Thoracic aorta (tissue), 2 donors: ENCODE measurements at regions not wholly inside any gene's neighbourhood (a gene's known extent, or its start where the extent isn't known, plus 50 kb on each side); places are given as distances from the start of the nearest gene placed in this dataset.
"Not testable (repeated sequence)": the region's sequence is repeated elsewhere in the genome, so short reads cannot be mapped to it uniquely, and the experiment has no call there.

Source experiments
- ATAC-seq: fragments of 150-250 bp; one replicate; pipeline ENCODE4 v1.8.0; 2017; ENCODE audit warnings: low read depth; ENCODE audit not compliant: insufficient number of reproducible peaks, low FRiP score
- DNase-seq: peaks from one replicate; pipeline ENCODE4 v3.0.0-alpha.2; 2020; ENCODE audit warnings: low spot score
- H3K27ac ChIP-seq, 2 donors: fragments of 200-600 bp; sonication (generic); 1 replicate in 1 of 2; 2 replicates in 1 of 2; pipeline ENCODE4 v1.5.1; 2016; ENCODE audit warnings: mild to moderate bottlenecking in 2 of 2, moderate library complexity in 2 of 2
- H3K27me3 ChIP-seq: fragments of 200-600 bp; sonication (generic); replicated peaks from 2 replicates; pipeline ENCODE4 v1.6.0; 2016; ENCODE audit warnings: mild to moderate bottlenecking; ENCODE audit not compliant: insufficient read depth
- H3K36me3 ChIP-seq: fragments of 200-600 bp; sonication (generic); one replicate; pipeline ENCODE4 v1.5.1; 2016
- H3K4me1 ChIP-seq, 2 donors: fragments of 200-600 bp; sonication (generic); 1 replicate in 1 of 2; 2 replicates in 1 of 2; pipeline versions ENCODE4 v1.5.1 to v1.6.0; 2016; ENCODE audit warnings: low read depth in 2 of 2, mild to moderate bottlenecking in 1 of 2; ENCODE audit not compliant: control insufficient read depth in 1 of 2
- H3K4me3 ChIP-seq: fragments of 200-600 bp; sonication (generic); 2 replicates; pipeline ENCODE4 v1.5.1; 2016; ENCODE audit warnings: mild to moderate bottlenecking
- H3K9me3 ChIP-seq: fragments of 200-600 bp; sonication (generic); 2 replicates; pipeline ENCODE4 v1.5.1; 2016
- TF ChIP-seq, protein P1 (sequence below): fragments of 200-600 bp; sonication (generic); IDR thresholded peaks from one replicate; pipeline ENCODE4 v1.5.1; 2019; ENCODE audit warnings: antibody characterized with exemption

DNA sequence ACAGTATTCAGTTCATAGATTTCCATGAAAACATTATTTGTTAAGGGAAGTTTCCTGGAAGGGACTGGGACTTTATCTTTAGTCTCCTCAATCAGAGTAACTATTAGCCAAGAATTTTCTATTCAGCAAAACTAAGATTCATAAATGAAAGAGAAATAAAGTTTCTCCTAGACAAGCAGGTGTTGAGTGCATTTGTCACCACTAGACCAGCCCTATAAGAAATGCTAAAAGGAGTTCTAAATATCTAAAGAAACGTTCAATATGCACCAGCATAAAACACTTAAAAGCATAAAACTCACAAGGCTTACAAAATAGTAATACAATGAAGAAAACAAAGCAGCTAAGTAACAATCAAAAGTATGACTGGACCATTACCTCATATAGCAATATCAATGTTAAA lies 423.0 kb downstream of the TECRL start:
- no peaks in the 10 kb centered on the region for H3K9me3 ChIP-seq
- no peaks in the 10 kb centered on the region for H3K4me1 ChIP-seq
- H3K27me3 ChIP-seq, result no peaks in the 10 kb centered on the region
- no peaks in the 10 kb centered on the region for H3K36me3 ChIP-seq
- H3K27ac ChIP-seq, result no peak overlapping the region
- no peak for DNase-seq
- TF ChIP-seq, protein P1, sequence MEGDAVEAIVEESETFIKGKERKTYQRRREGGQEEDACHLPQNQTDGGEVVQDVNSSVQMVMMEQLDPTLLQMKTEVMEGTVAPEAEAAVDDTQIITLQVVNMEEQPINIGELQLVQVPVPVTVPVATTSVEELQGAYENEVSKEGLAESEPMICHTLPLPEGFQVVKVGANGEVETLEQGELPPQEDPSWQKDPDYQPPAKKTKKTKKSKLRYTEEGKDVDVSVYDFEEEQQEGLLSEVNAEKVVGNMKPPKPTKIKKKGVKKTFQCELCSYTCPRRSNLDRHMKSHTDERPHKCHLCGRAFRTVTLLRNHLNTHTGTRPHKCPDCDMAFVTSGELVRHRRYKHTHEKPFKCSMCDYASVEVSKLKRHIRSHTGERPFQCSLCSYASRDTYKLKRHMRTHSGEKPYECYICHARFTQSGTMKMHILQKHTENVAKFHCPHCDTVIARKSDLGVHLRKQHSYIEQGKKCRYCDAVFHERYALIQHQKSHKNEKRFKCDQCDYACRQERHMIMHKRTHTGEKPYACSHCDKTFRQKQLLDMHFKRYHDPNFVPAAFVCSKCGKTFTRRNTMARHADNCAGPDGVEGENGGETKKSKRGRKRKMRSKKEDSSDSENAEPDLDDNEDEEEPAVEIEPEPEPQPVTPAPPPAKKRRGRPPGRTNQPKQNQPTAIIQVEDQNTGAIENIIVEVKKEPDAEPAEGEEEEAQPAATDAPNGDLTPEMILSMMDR, result no peak
- ATAC-seq, result no peak
- no peak overlapping the region for H3K4me3 ChIP-seq

DNA sequence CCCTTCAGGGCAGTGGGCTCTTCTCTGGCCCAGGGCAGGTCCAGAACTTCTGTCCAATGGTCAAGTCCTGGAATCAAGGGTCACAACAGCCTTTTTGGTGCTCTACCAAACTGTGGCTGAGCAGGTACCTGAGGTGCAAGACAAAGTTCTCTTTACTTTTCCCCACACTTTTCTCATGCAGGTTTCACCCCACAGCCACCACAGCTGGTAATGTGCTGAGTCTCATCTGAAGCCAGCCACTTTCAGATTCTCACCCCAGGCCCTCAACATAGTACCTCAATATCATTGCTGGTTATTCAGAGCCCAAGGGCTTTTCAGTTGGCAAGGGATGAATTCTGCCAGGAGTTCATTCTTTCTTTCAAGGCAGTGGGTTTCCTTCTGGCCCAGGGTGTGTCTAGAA lies 426.0 kb downstream of the TECRL start:
- no peak overlapping the region for H3K4me3 ChIP-seq
- no peaks in the 10 kb centered on the region for H3K4me1 ChIP-seq
- ATAC-seq, result no peak
- no peaks in the 10 kb centered on the region for H3K9me3 ChIP-seq
- H3K27ac ChIP-seq, result no peak overlapping the region
- H3K27me3 ChIP-seq, result no peaks in the 10 kb centered on the region
- TF ChIP-seq, protein P1, result no peak
- no peaks in the 10 kb centered on the region for H3K36me3 ChIP-seq
- DNase-seq, result no peak

DNA sequence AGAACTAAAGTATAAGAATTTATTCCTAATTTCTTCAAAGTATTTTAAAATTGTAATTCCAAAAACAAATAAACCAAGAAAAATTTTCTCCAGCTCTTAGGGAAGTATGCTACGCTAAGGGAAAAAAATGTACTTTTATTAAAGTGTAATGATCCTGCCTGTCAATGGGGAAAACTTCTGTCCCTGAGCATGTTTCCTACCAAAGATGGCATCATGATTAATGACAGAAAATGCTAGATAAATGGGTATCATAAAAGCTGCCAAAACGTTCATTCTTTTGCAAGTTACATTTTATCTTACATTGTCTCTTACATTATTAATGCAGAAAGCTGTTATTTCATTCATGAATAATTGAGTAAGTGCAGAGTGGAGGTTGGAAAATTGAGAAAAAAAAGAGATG lies 443.4 kb downstream of the TECRL start:
- Histone ChIP-seq H3K4me1 (no peaks in the 10 kb centered on the region), H3K36me3 (no peaks in the 10 kb centered on the region), H3K27me3 (no peaks in the 10 kb centered on the region), H3K9me3 (no peaks in the 10 kb centered on the region), H3K4me3 (no peak overlapping the region), H3K27ac (no peak overlapping the region)
- ATAC-seq, result no peak
- no peak for DNase-seq
- TF ChIP-seq, protein P1, result no peak

DNA sequence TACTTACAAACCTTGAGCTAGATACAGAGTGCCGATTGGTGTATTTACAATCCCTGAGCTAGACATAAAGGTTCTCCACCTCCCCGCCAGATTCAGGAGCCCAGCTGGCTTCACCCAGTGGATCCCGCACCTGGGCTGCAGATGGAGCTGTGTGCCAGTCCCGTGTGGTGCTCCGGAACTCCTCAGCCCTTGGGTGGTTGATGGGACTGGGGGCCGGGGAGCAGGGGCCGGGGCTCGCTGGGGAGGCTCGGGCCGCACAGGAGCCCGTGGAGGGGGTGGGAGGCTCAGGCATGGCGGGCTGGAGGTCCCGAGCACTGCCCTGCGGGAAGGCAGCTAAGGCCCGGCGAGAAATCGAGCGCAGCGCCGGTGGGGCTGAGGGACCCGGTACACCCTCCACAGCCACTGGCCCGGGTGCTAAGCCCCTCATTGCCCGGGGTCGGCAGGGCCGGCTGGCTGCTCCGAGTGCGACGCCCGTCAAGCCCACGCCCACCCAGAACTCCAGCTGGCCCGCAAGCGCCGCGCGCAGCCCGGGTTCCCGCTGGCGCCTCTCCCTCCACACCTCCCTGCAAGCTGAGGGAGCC lies 466.5 kb downstream of the TECRL start:
- not testable (repeated sequence) for H3K4me1 ChIP-seq, H3K27ac ChIP-seq, DNase-seq, ATAC-seq, H3K9me3 ChIP-seq, H3K4me3 ChIP-seq, H3K36me3 ChIP-seq, H3K27me3 ChIP-seq

DNA sequence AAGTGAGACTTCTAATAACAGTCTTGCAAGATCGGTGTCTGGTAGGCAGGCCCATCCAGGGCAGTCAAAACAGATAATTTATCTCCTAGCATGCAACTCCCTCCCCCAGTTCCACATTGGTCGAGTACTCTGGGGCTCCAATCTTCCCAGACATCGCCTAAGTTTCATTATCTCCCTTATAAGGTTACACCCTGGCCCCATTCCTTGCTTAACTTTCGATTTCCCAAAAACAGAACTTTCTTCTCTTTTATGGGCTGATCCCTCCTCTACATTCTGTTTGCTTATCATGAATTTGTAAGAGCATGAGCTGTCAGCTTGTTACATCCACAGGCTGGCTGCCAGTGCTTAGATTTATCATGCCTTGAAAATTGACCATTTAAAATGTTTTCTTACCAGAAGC lies 471.3 kb downstream of the TECRL start:
- H3K9me3 ChIP-seq, result no peaks in the 10 kb centered on the region

More for the DNA sequence above, 471.3 kb downstream of the TECRL start:
- TF ChIP-seq, protein P1, result no peak
- ATAC-seq, result no peak
- Histone ChIP-seq H3K4me1 (no peaks in the 10 kb centered on the region), H3K36me3 (no peaks in the 10 kb centered on the region), H3K27ac (no peak overlapping the region), H3K4me3 (peak overlapping the region; percentile 15), H3K27me3 (no peaks in the 10 kb centered on the region)
- no peak for DNase-seq
